Pancreas (tissue), 10 donors: ENCODE measurements at regions not wholly inside any gene's neighbourhood (a gene's known extent, or its start where the extent isn't known, plus 50 kb on each side); places are given as distances from the start of the nearest gene placed in this dataset.

ENCODE experiments used
- ATAC-seq, 4 donors: fragments of 200-7000 bp; cut with Tn5 transposase; one replicate each; pipeline versions ENCODE4 v1.8.0 to v1.9.1; 2020; ENCODE audit warnings: mild to moderate bottlenecking in 4 of 4, moderate library complexity in 4 of 4
- DNase-seq, 6 donors: peaks; one replicate each; pipeline ENCODE4 v3.0.0-alpha.2; 2020
- FAIRE-seq: peaks from 2 replicates; lab custom pipeline; 2012; peaks lifted over from hg19 to GRCh38; lab: Jason Lieb, UNC
- H3K27ac ChIP-seq, 4 donors: fragments of 200-600 bp; sonication (generic); 1 replicate in 3 of 4; 2 replicates in 1 of 4; pipeline versions ENCODE4 v1.5.0 to v1.8.0; 2020
- H3K27me3 ChIP-seq, 4 donors: fragments of 200-600 bp; one replicate each; pipeline ENCODE4 v1.8.0; 2021
- H3K36me3 ChIP-seq, 3 donors: fragments of 200-600 bp; sonication (generic) in 1 of 3; one replicate each; pipeline versions ENCODE4 v1.5.0 to v1.8.0; 2020 to 2021
- H3K4me1 ChIP-seq, 3 donors: fragments of 200-600 bp; one replicate each; pipeline ENCODE4 v1.8.0; 2021
- H3K4me3 ChIP-seq, 4 donors: fragments of 200-600 bp; sonication (generic) in 2 of 4; one replicate each; pipeline versions ENCODE4 v1.5.0 to v1.8.0; 2020 to 2021
- H3K9me3 ChIP-seq, 4 donors: fragments of 200-600 bp; one replicate each; pipeline ENCODE4 v1.8.0; 2021
- WGBS, 2 donors: extraction: QIAGEN DNeasy Blood & Tissue Kit; methylation state at CpG; one replicate each; pipeline ENCODE4 v1.1.7; 2013; 5-methylcytosine and 5-hydroxymethylcytosine counted together
- intact Hi-C, 3 donors: fragments of 100-400 bp; cut with DNase I; formaldehyde crosslinking; loops; one replicate each; pipeline versions ENCODE4 v1.11.1 to v1.14.2; 2022
- TF ChIP-seq, protein P1 (sequence below), 4 donors: fragments of 200-600 bp; sonication (generic) in 3 of 4; IDR thresholded peaks; one replicate each; pipeline versions ENCODE4 v1.5.0 to v1.8.0; 2021; ENCODE audit warnings: antibody characterized with exemption in 4 of 4
- donor health status: healthy with polysubstance abuse.
- donor health status: DM: no; HTN: no; CAD: no; lungs with moderate emphysema.
- donor health status: DM: no; HTN: no; CAD: no.
- donor health status: control.
- donor health status: control.
- donor health status: Bipolar disorder and iron deficiency.
- donor health status: DM: yes; HTN: yes; CAD: no.
- donor health status: DM: no; HTN: no; CAD: no.
- donor health status: DM: no; HTN: no; CAD: no.
- donor health status: DM: yes; HTN: yes; CAD: no.

DNA sequence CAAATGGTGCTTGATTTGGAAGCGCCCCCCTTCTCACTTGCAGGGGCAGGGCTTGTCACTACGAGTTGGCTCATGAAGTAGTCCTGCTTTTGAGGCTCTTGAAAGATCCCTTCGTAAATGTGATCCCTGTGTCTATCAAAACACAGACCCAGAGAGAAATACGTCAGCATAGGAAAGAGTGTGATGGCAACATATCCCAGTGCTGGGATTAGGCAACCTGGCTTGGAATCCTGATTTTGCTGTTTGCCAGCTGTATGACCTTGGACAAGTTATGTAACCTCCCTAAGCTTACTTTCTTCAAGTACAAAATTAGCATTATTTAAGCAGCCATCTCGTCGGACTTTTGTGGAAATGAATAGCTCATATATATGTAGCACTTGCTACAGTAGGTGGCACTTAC, 228.4 kb downstream of the ATG4C start:
- H3K36me3 ChIP-seq = no peaks in the 10 kb centered on the region
- no peak overlapping the region for H3K4me3 ChIP-seq
- no peaks in the 10 kb centered on the region for H3K27me3 ChIP-seq
- no peak for FAIRE-seq
- TF ChIP-seq, protein P1, sequence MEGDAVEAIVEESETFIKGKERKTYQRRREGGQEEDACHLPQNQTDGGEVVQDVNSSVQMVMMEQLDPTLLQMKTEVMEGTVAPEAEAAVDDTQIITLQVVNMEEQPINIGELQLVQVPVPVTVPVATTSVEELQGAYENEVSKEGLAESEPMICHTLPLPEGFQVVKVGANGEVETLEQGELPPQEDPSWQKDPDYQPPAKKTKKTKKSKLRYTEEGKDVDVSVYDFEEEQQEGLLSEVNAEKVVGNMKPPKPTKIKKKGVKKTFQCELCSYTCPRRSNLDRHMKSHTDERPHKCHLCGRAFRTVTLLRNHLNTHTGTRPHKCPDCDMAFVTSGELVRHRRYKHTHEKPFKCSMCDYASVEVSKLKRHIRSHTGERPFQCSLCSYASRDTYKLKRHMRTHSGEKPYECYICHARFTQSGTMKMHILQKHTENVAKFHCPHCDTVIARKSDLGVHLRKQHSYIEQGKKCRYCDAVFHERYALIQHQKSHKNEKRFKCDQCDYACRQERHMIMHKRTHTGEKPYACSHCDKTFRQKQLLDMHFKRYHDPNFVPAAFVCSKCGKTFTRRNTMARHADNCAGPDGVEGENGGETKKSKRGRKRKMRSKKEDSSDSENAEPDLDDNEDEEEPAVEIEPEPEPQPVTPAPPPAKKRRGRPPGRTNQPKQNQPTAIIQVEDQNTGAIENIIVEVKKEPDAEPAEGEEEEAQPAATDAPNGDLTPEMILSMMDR (IDR thresholded peaks at IDR 0.05) = no peak
- 32 to 34% methylated on average over 6 of the region's 6 CpGs for WGBS, 2 donors
- H3K4me1 ChIP-seq = no peaks in the 10 kb centered on the region
- intact Hi-C loops = no loop called here
- ATAC-seq = peak in 3 of 4 donors; percentile 49 to 71 (median 62)
- peak in 3 of 6 donors; percentile 16 to 21 (median 17) for DNase-seq
- H3K27ac ChIP-seq = no peak overlapping the region
- no peaks in the 10 kb centered on the region for H3K9me3 ChIP-seq

DNA sequence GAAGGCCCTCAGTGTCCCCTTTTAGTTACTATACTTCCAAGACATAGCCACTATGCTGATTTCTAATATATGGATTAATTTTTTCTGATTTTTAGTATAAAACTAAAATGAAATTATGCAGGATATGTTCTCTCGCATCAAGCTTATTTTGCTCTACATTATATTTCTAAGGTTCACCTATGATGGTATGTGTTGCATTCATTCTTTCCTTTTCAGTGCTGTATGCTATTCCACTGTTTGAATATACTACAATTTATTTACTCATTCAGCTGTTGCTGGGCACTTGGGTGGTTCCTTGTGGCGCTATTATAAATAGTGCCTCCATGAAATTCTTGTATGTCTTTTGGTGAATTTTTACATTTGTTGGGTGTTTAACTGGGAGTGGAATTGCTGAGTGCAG, 230.3 kb downstream of the ATG4C start:
- Histone ChIP-seq H3K27ac (no peak overlapping the region), H3K4me3 (no peak overlapping the region), H3K4me1 (peaks cover 0 to 8% (median 0%) of the 10 kb centered on the region in 3 donors), H3K27me3 (no peaks in the 10 kb centered on the region), H3K36me3 (no peaks in the 10 kb centered on the region), H3K9me3 (no peaks in the 10 kb centered on the region)
- WGBS, 2 donors = 95 to 96% methylated on average over 2 of the region's 2 CpGs
- intact Hi-C loops = no loop called here
- DNase-seq = no peak
- TF ChIP-seq, protein P1 (IDR thresholded peaks at IDR 0.05) = no peak
- no peak for FAIRE-seq
- ATAC-seq = no peak

DNA sequence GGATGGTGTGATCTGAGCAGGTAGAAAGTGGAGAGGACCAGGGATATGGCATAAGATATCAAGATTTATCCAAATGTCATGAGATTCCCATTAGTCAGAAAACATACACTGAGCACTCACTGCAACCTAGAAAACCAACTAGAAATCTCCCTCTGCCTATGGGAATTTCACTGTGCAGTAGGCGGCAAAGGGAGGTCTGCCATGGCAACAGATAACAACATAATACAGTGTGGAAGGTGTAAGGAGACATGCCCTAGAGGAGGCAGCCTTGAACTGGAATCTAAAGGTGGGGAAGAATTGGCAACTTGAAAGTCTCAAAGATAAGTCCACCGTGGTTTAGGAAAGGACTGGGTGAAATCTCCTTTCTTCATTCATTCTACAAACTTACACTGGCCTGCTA, 238.4 kb downstream of the ATG4C start:
- 22 to 39% methylated on average over 1 to 2 of the region's 2 CpGs for WGBS, 2 donors
- ATAC-seq = no peak
- TF ChIP-seq, protein P1 (IDR thresholded peaks at IDR 0.05) = no peak
- Histone ChIP-seq H3K27ac (no peak overlapping the region), H3K36me3 (no peaks in the 10 kb centered on the region), H3K9me3 (no peaks in the 10 kb centered on the region), H3K4me3 (no peak overlapping the region), H3K4me1 (peaks cover 0 to 8% (median 0%) of the 10 kb centered on the region in 3 donors), H3K27me3 (no peaks in the 10 kb centered on the region)
- no peak for DNase-seq
- intact Hi-C loops = no loop called here
- no peak for FAIRE-seq

DNA sequence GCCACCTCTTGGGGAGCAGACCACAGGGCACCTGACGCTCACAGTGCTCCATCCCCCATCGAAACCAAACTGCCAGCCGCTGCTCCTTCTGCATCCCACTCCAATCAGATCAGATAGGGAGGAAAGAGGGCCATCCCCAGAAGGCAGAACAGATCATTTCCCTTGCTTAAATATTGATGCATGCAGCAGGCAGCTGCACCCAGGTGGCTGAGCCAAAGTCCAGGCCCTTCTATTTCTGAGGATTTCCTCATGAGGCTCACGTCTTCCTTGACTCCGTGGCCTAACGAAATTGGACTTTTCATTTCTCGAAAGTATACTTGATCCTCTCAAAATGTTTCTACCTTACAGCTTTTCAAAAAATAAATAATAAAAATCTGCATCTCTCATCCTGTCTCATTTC, 239.2 kb downstream of the ATG4C start:
- DNase-seq = no peak

DNA sequence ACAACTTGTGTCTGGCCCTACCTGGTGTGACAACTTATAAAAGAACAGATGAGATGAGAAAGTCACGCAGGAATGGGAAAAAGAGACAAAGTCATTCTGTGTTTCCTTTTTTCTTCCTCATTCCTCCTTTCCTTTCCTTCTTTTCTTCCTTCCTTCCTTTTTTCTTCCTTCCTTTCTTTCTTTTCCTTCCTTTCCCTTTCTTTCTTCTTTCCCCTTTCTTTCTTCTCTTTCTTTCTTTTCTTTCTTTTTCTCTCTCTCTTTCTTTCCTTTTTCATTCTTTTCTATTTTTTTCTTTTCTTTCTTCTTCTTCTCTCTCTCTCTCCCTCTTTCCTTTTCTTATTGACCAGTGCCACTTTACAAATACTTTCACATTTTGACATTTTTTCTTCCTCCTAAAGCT, 239.7 kb downstream of the ATG4C start:
- Histone ChIP-seq H3K27me3 (no peaks in the 10 kb centered on the region), H3K4me1 (no peaks in the 10 kb centered on the region), H3K9me3 (no peaks in the 10 kb centered on the region), H3K4me3 (no peak overlapping the region), H3K27ac (no peak overlapping the region), H3K36me3 (no peaks in the 10 kb centered on the region)
- 79 to 90% methylated on average over 1 of the region's 1 CpG for WGBS, 2 donors
- FAIRE-seq = no peak
- no peak for ATAC-seq
- TF ChIP-seq, protein P1 (IDR thresholded peaks at IDR 0.05) = no peak
- no peak for DNase-seq
- intact Hi-C loops = no loop called here

More for the DNA sequence above, 239.2 kb downstream of the ATG4C start:
- peaks cover 0 to 3% (median 0%) of the 10 kb centered on the region in 3 donors for H3K4me1 ChIP-seq
- no peak for ATAC-seq
- H3K27me3 ChIP-seq = no peaks in the 10 kb centered on the region
- WGBS, 2 donors = 84 to 87% methylated on average over 7 of the region's 7 CpGs
- no peaks in the 10 kb centered on the region for H3K9me3 ChIP-seq
- intact Hi-C loops = no loop called here
- FAIRE-seq = no peak
- no peak overlapping the region for H3K27ac ChIP-seq
- H3K36me3 ChIP-seq = no peaks in the 10 kb centered on the region
- TF ChIP-seq, protein P1 (IDR thresholded peaks at IDR 0.05) = no peak
- H3K4me3 ChIP-seq = no peak overlapping the region
